Thymus (tissue), 11 donors: ENCODE measurements at regions not wholly inside any gene's neighbourhood (a gene's known extent, or its start where the extent isn't known, plus 50 kb on each side); places are given as distances from the start of the nearest gene placed in this dataset.
"Not testable (repeated sequence)": the region's sequence is repeated elsewhere in the genome, so short reads cannot be mapped to it uniquely, and the experiment has no call there.

Source experiments
- DNase-seq, 9 donors: peaks; one replicate each; pipeline ENCODE4 v3.0.0-alpha.2; 2013; ENCODE audit warnings: low spot score in 9 of 9, low read depth in 6 of 9, missing footprints in 1 of 9
- H3K27ac ChIP-seq, 2 donors: one replicate each; pipeline ENCODE4 v1.5.1; 2013; ENCODE audit warnings: control low read depth in 1 of 2, low read depth in 1 of 2, low read length in 1 of 2, mild to moderate bottlenecking in 1 of 2, moderate library complexity in 1 of 2
- H3K27me3 ChIP-seq, 2 donors: one replicate each; pipeline ENCODE4 v1.5.1; 2013; ENCODE audit warnings: low read length in 1 of 2; ENCODE audit not compliant: control insufficient read depth in 2 of 2, insufficient read depth in 1 of 2
- H3K36me3 ChIP-seq, 2 donors: one replicate each; pipeline ENCODE4 v1.5.1; 2013; ENCODE audit warnings: low read length in 1 of 2, mild to moderate bottlenecking in 1 of 2, moderate library complexity in 1 of 2; ENCODE audit not compliant: control insufficient read depth in 2 of 2, insufficient read depth in 2 of 2
- H3K4me1 ChIP-seq, 2 donors: one replicate each; pipeline ENCODE4 v1.5.1; 2013; ENCODE audit warnings: low read length in 2 of 2; ENCODE audit not compliant: control insufficient read depth in 2 of 2, insufficient read depth in 2 of 2
- H3K4me3 ChIP-seq, 2 donors: one replicate each; pipeline ENCODE4 v1.5.1; 2013; ENCODE audit warnings: low read length in 2 of 2, control low read depth in 1 of 2, mild to moderate bottlenecking in 1 of 2
- H3K9me3 ChIP-seq, 2 donors: one replicate each; pipeline ENCODE4 v1.5.1; 2013; ENCODE audit warnings: low read length in 1 of 2, mild to moderate bottlenecking in 1 of 2; ENCODE audit not compliant: control insufficient read depth in 2 of 2, insufficient read depth in 1 of 2
- WGBS: extraction: QIAGEN DNeasy Blood & Tissue Kit; methylation state at CpG from one replicate; pipeline ENCODE4 v1.1.7; 2013; 5-methylcytosine and 5-hydroxymethylcytosine counted together
- donor health status: healthy.

DNA sequence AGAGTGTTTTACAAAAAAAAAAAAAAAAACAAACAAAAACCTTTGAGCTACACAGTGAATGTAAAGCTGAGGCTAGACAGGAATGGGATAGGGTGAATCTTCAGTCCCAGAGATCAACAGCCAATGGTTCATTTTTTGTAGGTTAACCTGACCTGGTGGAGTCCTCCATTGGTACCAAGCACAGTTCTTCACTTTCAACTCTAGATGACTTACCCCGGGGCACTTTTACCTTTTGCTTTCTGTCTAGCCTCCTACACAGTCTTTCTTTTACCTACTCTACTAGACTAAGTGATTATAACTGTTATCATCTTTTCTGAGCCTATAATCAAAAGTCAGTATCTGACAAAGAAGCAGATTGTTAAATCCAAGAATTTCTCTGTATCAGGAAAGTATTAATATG lies 50.9 kb downstream of the ANXA2R start:
- Histone ChIP-seq H3K27ac (no peak overlapping the region), H3K4me1 (peaks cover 11 to 27% of the 10 kb centered on the region in 2 donors), H3K4me3 (no peak overlapping the region), H3K36me3 (peaks cover 0 to 4% of the 10 kb centered on the region in 2 donors), H3K9me3 (peaks cover 0 to 11% of the 10 kb centered on the region in 2 donors), H3K27me3 (peaks cover 0 to 19% of the 10 kb centered on the region in 2 donors)
- WGBS = 87% methylated on average over 1 of the region's 1 CpG
- no peak for DNase-seq

DNA sequence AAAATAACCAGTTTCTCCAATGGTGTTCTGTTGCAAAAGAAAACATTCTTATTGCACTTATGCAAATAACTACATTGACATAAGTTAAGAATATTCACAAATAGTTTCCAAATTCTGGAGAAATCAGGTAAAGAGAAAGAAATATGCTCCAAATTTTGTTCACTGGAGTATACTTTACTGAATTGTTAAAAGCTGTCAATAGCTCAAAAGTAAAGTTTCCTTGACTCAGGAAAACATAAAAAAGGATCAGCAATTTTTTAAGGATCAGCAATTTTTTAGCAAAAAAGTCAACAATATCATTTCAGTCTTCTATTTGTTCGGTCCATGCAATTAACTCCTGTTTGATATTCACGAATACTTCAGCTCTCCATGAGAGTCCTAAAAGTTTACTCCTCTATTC lies 51.6 kb downstream of the ANXA2R start:
- WGBS = 98% methylated on average over 2 of the region's 2 CpGs
- H3K4me1 ChIP-seq = peaks cover 11 to 27% of the 10 kb centered on the region in 2 donors

DNA sequence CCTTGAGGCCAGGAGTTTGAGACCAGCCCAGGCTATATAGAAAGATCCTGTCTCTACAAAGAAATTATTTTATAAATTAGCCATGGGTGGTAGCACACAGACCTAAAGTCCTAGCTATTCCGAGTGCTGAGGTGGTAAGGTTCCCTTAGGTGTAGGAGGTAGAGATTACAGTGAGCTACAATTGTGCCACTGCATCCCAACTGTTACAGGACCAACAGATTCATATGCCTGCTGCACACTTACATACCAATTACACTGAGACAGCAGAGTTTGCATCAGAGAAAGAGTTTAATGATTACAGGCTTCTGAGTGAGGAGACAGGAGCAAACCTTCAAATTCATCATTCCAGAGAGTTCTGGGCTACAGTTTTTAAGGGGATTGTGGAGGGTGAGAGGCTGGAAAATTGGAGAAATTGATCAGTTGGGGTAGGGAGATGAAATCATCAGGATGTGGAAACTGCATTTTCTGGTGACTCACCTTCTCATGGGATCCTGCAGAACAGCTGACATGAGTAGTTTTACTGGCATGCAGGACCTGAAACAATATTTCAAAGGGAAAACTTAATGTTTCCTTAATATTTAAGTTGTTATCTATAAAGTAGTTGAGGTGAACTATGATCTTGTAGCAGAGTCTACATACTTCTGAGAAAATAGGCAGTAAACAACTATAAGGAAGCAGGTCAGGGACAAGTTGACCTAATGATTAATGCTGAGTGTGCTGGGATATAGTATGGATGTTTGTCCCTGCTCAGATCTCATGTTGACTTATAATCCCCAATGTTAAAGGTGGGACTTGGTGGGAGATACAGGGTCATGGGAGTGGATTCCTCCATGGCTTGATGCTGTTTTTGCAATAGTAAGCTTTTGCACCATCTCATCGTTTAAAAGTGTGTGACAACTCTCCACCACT lies 54.7 kb downstream of the ANXA2R start:
- Histone ChIP-seq H3K4me1 (peaks cover 7% of the 10 kb centered on the region in 2 donors), H3K4me3 (no peak overlapping the region), H3K9me3 (peaks cover 0 to 7% of the 10 kb centered on the region in 2 donors), H3K27ac (no peak overlapping the region), H3K27me3 (no peaks in the 10 kb centered on the region), H3K36me3 (peaks cover 0 to 4% of the 10 kb centered on the region in 2 donors)
- 96% methylated on average over 2 of the region's 2 CpGs for WGBS
- DNase-seq = no peak

More for the DNA sequence above, 51.6 kb downstream of the ANXA2R start:
- Histone ChIP-seq H3K4me3 (no peak overlapping the region), H3K27me3 (peaks cover 0 to 16% of the 10 kb centered on the region in 2 donors), H3K9me3 (peaks cover 0 to 11% of the 10 kb centered on the region in 2 donors), H3K27ac (no peak overlapping the region), H3K36me3 (peaks cover 0 to 4% of the 10 kb centered on the region in 2 donors)
- DNase-seq = no peak

DNA sequence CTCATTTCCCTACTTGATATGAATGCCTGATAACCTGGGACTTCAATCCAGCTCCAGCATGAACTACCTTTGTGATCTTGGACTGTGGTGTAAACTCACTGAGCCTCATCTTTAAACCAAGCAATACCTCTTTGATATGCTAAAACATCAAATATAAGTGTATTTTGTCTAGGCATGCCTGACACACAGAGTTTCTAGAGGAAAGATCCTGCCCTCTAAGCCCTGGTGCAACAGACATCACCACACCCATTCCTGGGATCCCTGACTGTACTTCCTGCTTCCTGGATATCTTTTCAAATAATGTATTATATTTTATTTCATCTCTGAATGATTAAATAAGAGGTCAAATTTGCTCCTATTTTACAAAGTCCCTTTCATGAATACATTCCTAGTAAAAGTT lies 55.8 kb downstream of the ANXA2R start:
- Histone ChIP-seq H3K36me3 (peaks cover 0 to 4% of the 10 kb centered on the region in 2 donors), H3K27me3 (no peaks in the 10 kb centered on the region)

DNA sequence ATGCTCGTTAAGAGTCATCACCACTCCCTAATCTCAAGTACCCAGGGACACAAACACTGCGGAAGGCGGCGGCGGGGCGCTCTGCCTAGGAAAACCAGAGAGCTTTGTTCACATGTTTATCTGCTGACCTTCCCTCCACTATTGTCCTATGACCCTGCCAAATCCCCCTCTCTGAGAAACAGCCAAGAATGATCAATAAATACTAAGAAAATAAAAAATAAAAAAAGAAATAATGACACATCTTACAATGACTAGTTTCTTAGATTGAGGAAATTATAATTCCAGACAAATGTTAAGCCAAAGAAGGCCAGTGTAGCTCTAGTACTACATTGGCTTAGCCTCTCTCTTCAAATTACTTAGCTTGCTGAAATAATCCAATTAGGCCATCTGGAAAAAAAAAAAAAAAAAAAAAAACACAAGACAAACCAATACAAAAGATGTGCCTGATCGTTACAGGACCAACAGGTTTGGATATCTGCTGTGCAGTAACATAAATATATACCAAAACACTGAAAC lies 58.0 kb downstream of the ANXA2R start:
- Histone ChIP-seq H3K9me3 (no peaks in the 10 kb centered on the region), H3K27ac (no peak overlapping the region), H3K36me3 (peaks cover 0 to 4% of the 10 kb centered on the region in 2 donors), H3K4me3 (no peak overlapping the region), H3K4me1 (no peaks in the 10 kb centered on the region), H3K27me3 (no peaks in the 10 kb centered on the region)
- DNase-seq = no peak
- WGBS = 88% methylated on average over 7 of the region's 7 CpGs

More for the DNA sequence above, 55.8 kb downstream of the ANXA2R start:
- H3K27ac ChIP-seq = no peak overlapping the region
- H3K4me3 ChIP-seq = no peak overlapping the region
- DNase-seq = no peak
- no peaks in the 10 kb centered on the region for H3K9me3 ChIP-seq
- H3K4me1 ChIP-seq = no peaks in the 10 kb centered on the region

DNA sequence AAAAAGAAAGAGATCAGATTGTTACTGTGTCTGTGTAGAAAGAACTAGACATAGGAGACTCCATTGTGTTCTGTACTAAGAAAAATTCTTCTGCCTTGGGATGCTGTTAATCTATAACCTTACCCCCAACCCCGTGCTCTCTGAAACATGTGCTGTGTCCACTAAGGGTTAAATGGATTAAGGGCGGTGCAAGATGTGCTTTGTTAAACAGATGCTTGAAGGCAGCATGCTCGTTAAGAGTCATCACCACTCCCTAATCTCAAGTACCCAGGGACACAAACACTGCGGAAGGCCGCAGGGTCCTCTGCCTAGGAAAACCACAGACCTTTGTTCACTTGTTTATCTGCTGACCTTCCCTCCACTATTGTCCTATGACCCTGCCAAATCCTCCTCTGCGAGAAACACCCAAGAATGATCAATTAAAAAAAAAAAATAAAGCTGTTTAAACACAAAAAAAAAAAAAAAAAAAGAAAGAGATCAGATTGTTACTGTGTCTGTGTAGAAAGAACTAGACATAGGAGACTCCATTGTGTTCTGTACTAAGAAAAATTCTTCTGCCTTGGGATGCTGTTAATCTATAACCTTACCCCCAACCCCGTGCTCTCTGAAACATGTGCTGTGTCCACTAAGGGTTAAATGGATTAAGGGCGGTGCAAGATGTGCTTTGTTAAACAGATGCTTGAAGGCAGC lies 58.6 kb downstream of the ANXA2R start:
- H3K36me3 ChIP-seq, H3K4me3 ChIP-seq, H3K27me3 ChIP-seq, DNase-seq, H3K27ac ChIP-seq, H3K9me3 ChIP-seq, H3K4me1 ChIP-seq: not testable (repeated sequence)
- no CpG with 5 or more reads among the region's 8 CpGs for WGBS

DNA sequence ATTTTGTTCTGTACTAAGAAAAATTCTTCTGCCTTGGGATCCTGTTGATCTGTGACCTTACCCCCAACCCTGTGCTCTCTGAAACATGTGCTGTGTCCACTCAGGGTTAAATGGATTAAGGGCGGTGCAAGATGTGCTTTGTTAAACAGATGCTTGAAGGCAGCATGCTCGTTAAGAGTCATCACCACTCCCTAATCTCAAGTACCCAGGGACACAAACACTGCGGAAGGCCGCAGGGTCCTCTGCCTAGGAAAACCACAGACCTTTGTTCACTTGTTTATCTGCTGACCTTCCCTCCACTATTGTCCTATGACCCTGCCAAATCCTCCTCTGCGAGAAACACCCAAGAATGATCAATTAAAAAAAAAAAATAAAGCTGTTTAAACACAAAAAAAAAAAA lies 59.1 kb downstream of the ANXA2R start:
- not testable (repeated sequence) for H3K27me3 ChIP-seq, H3K27ac ChIP-seq, H3K4me1 ChIP-seq, DNase-seq, H3K9me3 ChIP-seq, H3K4me3 ChIP-seq, H3K36me3 ChIP-seq
- no CpG with 5 or more reads among the region's 5 CpGs for WGBS

DNA sequence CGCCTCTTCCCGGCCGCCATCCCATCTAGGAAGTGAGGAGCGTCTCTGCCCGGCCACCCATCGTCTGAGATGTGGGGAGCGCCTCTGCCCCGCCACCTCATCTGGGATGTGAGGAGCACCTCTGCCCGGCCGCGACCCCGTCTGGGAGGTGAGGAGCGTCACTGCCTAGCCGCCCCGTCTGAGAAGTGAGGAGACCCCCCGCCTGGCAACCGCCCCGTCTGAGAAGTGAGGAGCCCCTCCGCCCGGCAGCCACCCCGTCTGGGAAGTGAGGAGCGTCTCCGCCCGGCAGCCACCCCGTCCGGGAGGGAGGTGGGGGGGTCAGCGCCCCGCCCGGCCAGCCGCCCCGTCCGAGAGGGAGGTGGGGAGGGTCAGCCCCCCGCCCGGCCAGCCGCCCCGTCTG lies 59.7 kb downstream of the ANXA2R start:
- not testable (repeated sequence) for H3K27me3 ChIP-seq, H3K4me3 ChIP-seq, H3K9me3 ChIP-seq, H3K36me3 ChIP-seq, DNase-seq, H3K4me1 ChIP-seq, H3K27ac ChIP-seq
- WGBS = 98% methylated on average over 33 of the region's 36 CpGs

DNA sequence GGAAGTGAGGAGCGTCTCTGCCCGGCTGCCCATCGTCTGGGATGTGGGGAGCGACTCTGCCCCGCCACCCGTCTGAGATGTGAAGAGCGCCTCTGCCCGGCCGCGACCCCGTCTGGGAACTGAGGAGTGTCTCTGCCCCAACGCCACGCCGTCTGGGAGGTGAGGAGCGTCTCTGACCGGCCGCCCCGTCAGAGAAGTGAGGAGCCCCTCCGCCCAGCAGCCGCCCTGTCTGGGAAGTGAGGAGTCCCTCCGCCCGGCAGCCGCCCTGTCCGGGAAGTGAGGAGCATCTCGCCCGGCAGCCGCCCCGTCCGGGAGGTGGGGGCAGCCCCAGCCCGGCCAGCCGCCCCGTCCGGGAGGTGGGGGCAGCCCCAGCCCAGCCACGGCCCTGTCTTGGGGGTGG lies 60.9 kb downstream of the ANXA2R start:
- not testable (repeated sequence) for H3K4me3 ChIP-seq, DNase-seq, H3K9me3 ChIP-seq, H3K27ac ChIP-seq, H3K27me3 ChIP-seq, H3K36me3 ChIP-seq, H3K4me1 ChIP-seq
- 96% methylated on average over 34 of the region's 34 CpGs for WGBS
